ENCODE measurements at regions not wholly inside any gene's neighbourhood (a gene's known extent, or its start where the extent isn't known, plus 50 kb on each side); places are given as distances from the start of the nearest gene placed in this dataset.
"Not testable (repeated sequence)": the region's sequence is repeated elsewhere in the genome, so short reads cannot be mapped to it uniquely, and the experiment has no call there.

- DNase-seq (ENCODE audit: low read depth), result no peak
Observed at GRCh38 chr9:38125889-38126288, 56.9 kb upstream of the SHB start.

GRCh38 chr9:38123359-38123758, 54.3 kb upstream of the SHB start:
- not testable (repeated sequence) for DNase-seq (ENCODE audit: low read depth)

DNA sequence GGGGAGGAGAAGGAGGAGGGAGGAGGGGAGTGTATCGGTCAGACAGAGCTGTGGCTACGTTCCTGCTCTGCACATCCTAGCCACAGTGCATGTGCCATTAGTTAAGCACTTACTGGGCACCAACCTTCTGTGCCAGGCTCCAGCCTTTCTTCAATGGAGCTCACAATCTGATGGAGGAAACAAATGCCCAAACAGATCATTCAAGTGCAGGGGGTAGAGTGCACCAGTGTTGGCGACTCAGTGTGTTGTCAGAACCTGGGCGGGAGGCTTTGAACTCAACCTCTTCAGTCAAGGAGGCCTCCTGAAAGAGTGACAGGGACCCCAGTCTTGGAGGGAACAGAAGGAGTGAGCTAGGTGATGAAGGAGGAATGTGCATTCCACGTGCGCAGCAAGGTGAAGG, 51.9 kb upstream of the SHB start:
- DNase-seq (ENCODE audit: low read depth), result no peak

DNA sequence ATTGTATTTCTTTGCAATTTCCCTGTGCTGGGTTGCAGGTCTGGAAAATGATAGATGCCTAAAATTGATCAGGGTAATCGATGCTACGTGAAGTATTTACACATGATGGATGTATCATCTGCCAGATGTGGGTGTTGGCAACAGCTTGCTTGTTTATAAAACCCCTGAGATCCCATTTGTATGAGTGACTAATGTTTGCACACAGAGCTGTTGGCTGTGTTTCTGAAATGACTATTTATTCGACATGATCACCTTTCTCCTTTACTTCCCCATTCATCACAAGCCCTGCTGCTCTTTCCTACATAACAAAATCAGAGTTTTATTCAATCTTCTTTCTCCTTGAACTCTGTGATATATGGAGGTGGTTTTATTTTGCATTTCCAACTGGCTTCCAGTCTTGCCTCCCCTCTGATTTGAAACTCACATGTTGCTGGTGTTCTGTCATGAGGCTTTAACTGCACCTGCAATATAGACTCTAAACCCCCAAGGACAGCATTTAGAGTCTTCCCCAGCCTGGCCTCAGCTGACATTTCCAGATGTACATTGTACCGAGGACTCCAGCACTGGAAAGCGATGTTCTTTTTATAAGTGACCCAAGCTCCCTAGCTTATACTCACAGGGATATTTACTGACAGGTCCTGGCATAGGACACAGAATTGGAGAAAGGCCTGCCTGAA, 50.7 kb upstream of the SHB start:
- no peak for DNase-seq (ENCODE audit: low read depth)

- DNase-seq (ENCODE audit: low read depth), result no peak
Observed at GRCh38 chr9:38118862-38119438, 49.9 kb upstream of the SHB start.

Data from GM04504 (cell line).